HFFc6 (cell line): ENCODE measurements at regions not wholly inside any gene's neighbourhood (a gene's known extent, or its start where the extent isn't known, plus 50 kb on each side); places are given as distances from the start of the nearest gene placed in this dataset.

Experiments used
- DNase-seq: peaks from one replicate; pipeline ENCODE4 v3.0.0-alpha.2; 2018
- H3K27ac Mint-ChIP-seq: 2 replicates; pipeline ENCODE4 v1.8.0; 2020; ENCODE audit warnings: mild to moderate bottlenecking, mixed read lengths
- H3K27me3 Mint-ChIP-seq: 2 replicates; pipeline ENCODE4 v1.8.0; 2021; ENCODE audit warnings: mild to moderate bottlenecking, moderate library complexity, mixed read lengths; ENCODE audit not compliant: insufficient read depth
- H3K36me3 Mint-ChIP-seq: 2 replicates; pipeline ENCODE4 v1.8.0; 2021; ENCODE audit warnings: low read depth, mixed read lengths
- H3K4me1 Mint-ChIP-seq: 2 replicates; pipeline ENCODE4 v1.8.0; 2020; ENCODE audit warnings: low read depth, mixed read lengths
- H3K4me3 Mint-ChIP-seq: 2 replicates; pipeline ENCODE4 v1.8.0; 2020; ENCODE audit warnings: mild to moderate bottlenecking, moderate library complexity, mixed read lengths
- H3K9me3 Mint-ChIP-seq: 2 replicates; pipeline ENCODE4 v1.8.0; 2020; ENCODE audit warnings: mild to moderate bottlenecking, mixed read lengths
- TF ChIP-seq, protein P1 (sequence below): fragments of 200-600 bp; sonication (generic); IDR thresholded peaks from 2 replicates; pipeline ENCODE4 v1.5.0; 2021; ENCODE audit warnings: antibody characterized with exemption, mild to moderate bottlenecking

DNA sequence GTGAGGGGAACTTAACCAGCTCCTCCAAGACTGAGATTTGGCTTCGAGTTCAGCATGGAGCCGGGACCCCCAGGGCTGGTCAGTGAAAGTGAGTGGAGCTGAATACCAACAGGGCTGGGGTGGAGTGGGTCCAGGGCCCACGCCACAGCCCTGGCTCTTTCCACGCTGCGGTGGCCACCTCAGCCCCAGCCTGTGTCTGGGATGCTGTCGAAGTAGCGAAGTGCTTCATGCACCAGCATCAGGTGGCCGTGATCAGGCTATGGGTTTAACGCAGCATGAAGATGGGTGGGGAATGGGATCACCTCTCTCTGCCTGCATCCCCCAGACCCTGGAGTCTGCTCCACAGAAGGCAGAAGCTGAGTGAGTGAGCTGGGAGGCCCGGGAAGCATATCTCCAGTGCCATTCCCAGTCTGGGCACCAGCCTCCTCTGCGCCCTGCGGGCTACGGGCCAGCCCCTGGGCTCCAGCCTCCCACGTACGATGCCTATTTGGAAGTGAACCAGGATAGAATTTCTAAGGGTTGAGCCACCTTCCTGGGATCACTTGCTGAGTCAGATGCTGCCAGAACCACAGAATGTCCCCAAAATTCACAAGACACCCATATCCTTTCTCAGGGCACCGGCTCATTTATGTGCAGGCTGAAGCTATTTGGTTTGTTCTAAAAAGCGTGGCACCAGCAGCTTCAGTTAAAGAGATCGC lies 131.1 kb upstream of the CHST15 start:
- DNase-seq, result peak; percentile 11
- Mint-ChIP-seq H3K9me3 (peaks cover 39% of the 10 kb centered on the region), H3K27ac (no peak overlapping the region), H3K27me3 (peaks cover 4% of the 10 kb centered on the region; the same call in 1 of the 2 replicates), H3K36me3 (no peaks in the 10 kb centered on the region), H3K4me1 (no peaks in the 10 kb centered on the region; the same call in 1 of the 2 replicates), H3K4me3 (no peak overlapping the region)
- TF ChIP-seq, protein P1, sequence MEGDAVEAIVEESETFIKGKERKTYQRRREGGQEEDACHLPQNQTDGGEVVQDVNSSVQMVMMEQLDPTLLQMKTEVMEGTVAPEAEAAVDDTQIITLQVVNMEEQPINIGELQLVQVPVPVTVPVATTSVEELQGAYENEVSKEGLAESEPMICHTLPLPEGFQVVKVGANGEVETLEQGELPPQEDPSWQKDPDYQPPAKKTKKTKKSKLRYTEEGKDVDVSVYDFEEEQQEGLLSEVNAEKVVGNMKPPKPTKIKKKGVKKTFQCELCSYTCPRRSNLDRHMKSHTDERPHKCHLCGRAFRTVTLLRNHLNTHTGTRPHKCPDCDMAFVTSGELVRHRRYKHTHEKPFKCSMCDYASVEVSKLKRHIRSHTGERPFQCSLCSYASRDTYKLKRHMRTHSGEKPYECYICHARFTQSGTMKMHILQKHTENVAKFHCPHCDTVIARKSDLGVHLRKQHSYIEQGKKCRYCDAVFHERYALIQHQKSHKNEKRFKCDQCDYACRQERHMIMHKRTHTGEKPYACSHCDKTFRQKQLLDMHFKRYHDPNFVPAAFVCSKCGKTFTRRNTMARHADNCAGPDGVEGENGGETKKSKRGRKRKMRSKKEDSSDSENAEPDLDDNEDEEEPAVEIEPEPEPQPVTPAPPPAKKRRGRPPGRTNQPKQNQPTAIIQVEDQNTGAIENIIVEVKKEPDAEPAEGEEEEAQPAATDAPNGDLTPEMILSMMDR, result no peak

DNA sequence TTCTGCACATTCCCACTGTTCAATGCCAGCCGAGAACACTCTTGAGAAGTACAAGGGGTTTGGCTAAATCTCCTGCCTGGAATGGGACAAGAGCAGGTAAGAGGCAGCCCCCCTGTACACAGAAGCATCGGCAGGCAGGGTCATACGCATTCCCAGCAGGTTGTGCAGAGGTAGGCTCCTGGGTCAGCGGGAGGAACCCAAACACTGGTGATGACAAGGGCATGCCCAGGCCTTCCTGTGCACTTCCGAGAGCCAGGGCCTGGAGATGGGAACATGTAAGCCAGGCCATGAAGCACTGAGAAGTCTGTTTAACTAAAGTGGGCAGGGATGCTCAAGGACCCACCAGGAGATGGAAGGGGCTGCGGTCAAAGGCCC lies 130.3 kb upstream of the CHST15 start:
- Mint-ChIP-seq H3K9me3 (peaks cover 33% of the 10 kb centered on the region), H3K27ac (no peak overlapping the region), H3K36me3 (no peaks in the 10 kb centered on the region), H3K4me3 (no peak overlapping the region), H3K27me3 (peaks cover 4% of the 10 kb centered on the region; the same call in 1 of the 2 replicates), H3K4me1 (no peaks in the 10 kb centered on the region; the same call in 1 of the 2 replicates)
- TF ChIP-seq, protein P1, result no peak
- DNase-seq, result no peak

DNA sequence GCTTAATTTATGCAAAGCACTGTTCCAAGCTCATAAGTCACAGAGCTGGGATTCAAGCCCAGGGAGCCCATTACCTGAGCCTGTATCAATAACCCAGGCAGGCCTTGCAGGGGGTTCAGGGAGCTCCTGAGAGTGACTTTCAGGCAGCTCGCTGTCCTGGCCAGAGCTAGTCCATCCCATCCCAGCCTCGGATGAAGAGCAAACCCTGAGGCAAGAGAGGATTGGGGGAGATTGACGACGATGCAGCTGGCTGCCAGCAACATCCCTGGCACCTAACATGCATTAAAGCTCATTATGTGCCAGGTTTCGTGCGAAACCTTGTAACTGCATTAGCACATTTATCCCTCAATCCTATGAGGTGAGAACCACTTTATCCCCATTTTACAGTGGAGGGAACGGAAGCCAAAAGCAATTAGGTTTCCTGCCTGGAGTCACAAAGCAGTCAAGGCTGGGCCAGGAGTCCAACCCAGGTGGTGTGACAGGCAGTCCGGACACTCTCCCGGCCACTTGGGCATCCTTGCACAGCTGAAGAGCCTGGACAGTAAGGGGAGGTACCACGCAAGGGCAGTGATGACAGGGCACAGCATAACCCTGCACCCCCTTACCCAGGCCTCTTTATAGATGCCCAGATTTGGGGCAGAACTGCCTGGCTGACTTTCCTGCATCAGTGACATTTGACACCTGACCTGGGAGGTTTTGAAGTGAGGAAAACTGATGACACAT lies 129.8 kb upstream of the CHST15 start:
- no peaks in the 10 kb centered on the region for H3K36me3 Mint-ChIP-seq
- H3K9me3 Mint-ChIP-seq, result peaks cover 31% of the 10 kb centered on the region
- H3K27me3 Mint-ChIP-seq, result peaks cover 4% of the 10 kb centered on the region; the same call in 1 of the 2 replicates
- no peak for DNase-seq
- no peaks in the 10 kb centered on the region; the same call in 1 of the 2 replicates for H3K4me1 Mint-ChIP-seq
- H3K27ac Mint-ChIP-seq, result no peak overlapping the region
- TF ChIP-seq, protein P1, result no peak
- H3K4me3 Mint-ChIP-seq, result no peak overlapping the region

DNA sequence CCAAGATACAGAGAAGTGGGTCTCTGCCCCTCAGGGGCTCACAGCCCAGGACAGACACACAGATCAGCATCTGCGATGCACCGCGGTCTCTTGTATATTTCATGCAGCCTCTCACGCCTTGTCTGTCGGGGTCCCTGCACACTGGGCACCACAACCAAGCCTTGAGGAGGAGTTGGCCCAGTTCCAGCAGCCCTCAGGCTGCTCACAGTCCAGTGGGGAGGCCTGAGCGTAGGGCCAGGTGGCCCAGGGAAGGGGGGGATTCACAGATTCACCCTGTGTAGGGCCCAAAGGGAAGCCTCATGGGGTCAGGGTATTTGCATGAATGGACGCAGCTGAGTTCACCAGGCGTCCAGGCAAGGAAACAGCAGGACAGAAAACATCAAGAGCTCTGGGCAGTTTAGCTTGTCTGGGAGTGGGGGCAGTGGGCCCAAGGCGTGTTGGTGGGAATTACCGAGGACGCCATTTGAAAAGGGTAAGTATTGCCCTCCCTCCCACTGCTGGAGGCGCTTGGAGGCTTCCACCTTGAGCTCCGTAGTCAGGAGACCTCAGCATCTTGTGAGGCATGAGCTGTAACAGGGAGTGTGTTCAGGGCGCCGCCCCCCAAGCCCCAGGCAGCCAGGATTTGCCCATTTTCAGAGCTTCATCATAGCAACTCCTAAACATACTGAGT lies 129.1 kb upstream of the CHST15 start:
- DNase-seq, result no peak
- TF ChIP-seq, protein P1, result no peak
- no peak overlapping the region for H3K27ac Mint-ChIP-seq
- H3K9me3 Mint-ChIP-seq, result peaks cover 24% of the 10 kb centered on the region
- no peaks in the 10 kb centered on the region for H3K36me3 Mint-ChIP-seq
- H3K4me1 Mint-ChIP-seq, result no peaks in the 10 kb centered on the region; the same call in 1 of the 2 replicates
- peaks cover 4% of the 10 kb centered on the region; the same call in 1 of the 2 replicates for H3K27me3 Mint-ChIP-seq
- H3K4me3 Mint-ChIP-seq, result no peak overlapping the region

DNA sequence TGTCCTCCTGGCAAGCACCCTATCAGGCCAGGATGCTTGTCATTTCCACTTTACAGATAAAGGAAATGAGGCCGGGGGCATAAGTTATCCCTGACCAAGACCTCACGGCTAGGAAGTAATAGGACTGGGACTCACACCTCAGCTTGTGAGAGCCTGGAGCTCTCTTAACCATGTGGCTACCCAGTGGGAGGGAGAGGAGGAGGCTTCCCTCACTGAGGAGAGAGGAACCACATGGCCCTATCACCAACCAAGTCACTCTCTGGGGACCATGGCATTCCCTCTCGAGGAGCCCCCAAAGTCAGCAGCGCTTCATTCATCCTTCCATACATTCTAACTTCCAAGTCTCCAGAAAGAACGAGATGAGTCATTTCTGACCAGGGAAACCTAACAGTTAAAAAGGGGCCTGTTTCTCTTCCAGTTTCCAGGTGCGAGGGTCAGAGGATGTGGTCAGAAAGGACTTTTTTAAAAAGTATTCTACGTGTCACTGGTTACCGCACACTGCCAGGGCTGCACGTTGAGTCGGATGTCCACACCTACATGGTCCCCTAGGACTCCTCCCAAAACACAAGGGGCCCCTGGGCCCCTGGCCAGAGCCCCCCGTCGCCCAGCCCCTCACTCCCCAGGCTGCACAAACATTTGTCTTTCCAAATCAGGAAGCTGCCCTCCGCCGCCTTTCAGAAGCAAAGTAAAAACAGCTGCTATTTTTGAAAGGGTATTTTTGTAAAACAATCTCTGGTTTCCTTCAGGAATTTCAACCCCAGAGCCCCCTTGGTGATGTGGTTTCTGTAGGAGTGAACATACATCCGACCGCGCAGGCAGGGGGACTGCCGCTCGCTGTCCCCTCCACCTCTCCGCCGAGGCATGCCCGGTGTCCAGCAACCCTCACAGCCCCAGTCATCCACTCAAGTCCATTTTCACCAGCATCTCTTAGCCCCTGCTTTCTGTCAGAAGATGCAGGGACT lies 128.2 kb upstream of the CHST15 start:
- no peak for DNase-seq
- Mint-ChIP-seq H3K4me3 (no peak overlapping the region), H3K27ac (no peak overlapping the region), H3K4me1 (no peaks in the 10 kb centered on the region; the same call in 1 of the 2 replicates), H3K36me3 (no peaks in the 10 kb centered on the region), H3K9me3 (peaks cover 22% of the 10 kb centered on the region), H3K27me3 (peaks cover 5% of the 10 kb centered on the region; the same call in 1 of the 2 replicates)
- TF ChIP-seq, protein P1, result no peak
